GM23248 (cell line): ENCODE measurements at regions not wholly inside any gene's neighbourhood (a gene's known extent, or its start where the extent isn't known, plus 50 kb on each side); places are given as distances from the start of the nearest gene placed in this dataset.

Experiments used
- DNase-seq: peaks from one replicate; pipeline ENCODE4 v3.0.0-alpha.2; 2015
- H2AFZ ChIP-seq: fragments of 200-600 bp; sonication (generic); 2 replicates; pipeline ENCODE4 v1.6.1; 2016; ENCODE audit warnings: antibody characterized with exemption
- H3F3A ChIP-seq: fragments of 200-600 bp; sonication (generic); 2 replicates; pipeline ENCODE4 v1.6.1; 2016; ENCODE audit warnings: mild to moderate bottlenecking, antibody characterized with exemption, mixed run types; ENCODE audit not compliant: insufficient read depth
- H3K27ac ChIP-seq: fragments of 200-600 bp; sonication (generic); 2 replicates; pipeline ENCODE4 v1.5.1; 2016; ENCODE audit warnings: mild to moderate bottlenecking
- H3K27me3 ChIP-seq: fragments of 200-600 bp; sonication (generic); replicated peaks from 2 replicates; pipeline ENCODE4 v1.6.1; 2016; ENCODE audit warnings: mild to moderate bottlenecking; ENCODE audit not compliant: insufficient read depth
- H3K36me3 ChIP-seq: fragments of 200-600 bp; sonication (generic); 2 replicates; pipeline ENCODE4 v1.6.1; 2016; ENCODE audit warnings: low read depth, mild to moderate bottlenecking
- H3K4me1 ChIP-seq: fragments of 200-600 bp; sonication (generic); 2 replicates; pipeline ENCODE4 v1.6.1; 2016; ENCODE audit warnings: mild to moderate bottlenecking; ENCODE audit not compliant: insufficient read depth
- H3K4me2 ChIP-seq: fragments of 200-600 bp; sonication (generic); one replicate; pipeline ENCODE4 v1.6.1; 2016; ENCODE audit warnings: mild to moderate bottlenecking; ENCODE audit not compliant: unreplicated experiment
- H3K4me3 ChIP-seq: fragments of 200-600 bp; sonication (generic); 2 replicates; pipeline ENCODE4 v1.5.1; 2016; ENCODE audit warnings: mild to moderate bottlenecking
- H3K79me2 ChIP-seq: fragments of 200-600 bp; sonication (generic); 2 replicates; pipeline ENCODE4 v1.6.1; 2016; ENCODE audit warnings: mild to moderate bottlenecking; ENCODE audit not compliant: insufficient read depth
- H3K9ac ChIP-seq: fragments of 200-600 bp; sonication (generic); 2 replicates; pipeline ENCODE4 v1.6.1; 2016; ENCODE audit warnings: mild to moderate bottlenecking
- H3K9me2 ChIP-seq: fragments of 200-600 bp; sonication (generic); 2 replicates; pipeline ENCODE4 v1.6.1; 2016; ENCODE audit warnings: mixed run types, mild to moderate bottlenecking, moderate library complexity; ENCODE audit not compliant: insufficient read depth
- H3K9me3 ChIP-seq: fragments of 200-600 bp; sonication (generic); one replicate; pipeline ENCODE4 v1.6.1; 2017; ENCODE audit warnings: low read depth
- H4K20me1 ChIP-seq: fragments of 200-600 bp; sonication (generic); 2 replicates; pipeline ENCODE4 v1.6.0; 2016; ENCODE audit not compliant: insufficient read depth
- EZH2 ChIP-seq: fragments of 200-600 bp; sonication (generic); IDR thresholded peaks from 2 replicates; pipeline ENCODE4 v1.6.1; 2018; ENCODE audit warnings: antibody characterized with exemption, mild to moderate bottlenecking; ENCODE audit not compliant: insufficient read depth, poor library complexity, severe bottlenecking
- EZH2phosphoT487 ChIP-seq: fragments of 200-600 bp; sonication (generic); IDR thresholded peaks from 2 replicates; pipeline ENCODE4 v1.6.1; 2018; ENCODE audit warnings: antibody characterized with exemption, moderate library complexity, mild to moderate bottlenecking, low read depth; ENCODE audit not compliant: insufficient read depth
- WGBS, 2 experiments: methylation state at CpG; one replicate each; pipeline ENCODE4 v1.1.6; 2015 to 2017; ENCODE audit warnings: low lambda C conversion rate in 2 of 2, low coverage in 1 of 2; ENCODE audit errors: missing lambda C conversion rate in 2 of 2; 5-methylcytosine and 5-hydroxymethylcytosine counted together
- in situ Hi-C: fragments of 300-500 bp; cut with MboI; formaldehyde crosslinking; loops from 2 replicates; pipeline ENCODE4 v1.15.0; 2020

DNA sequence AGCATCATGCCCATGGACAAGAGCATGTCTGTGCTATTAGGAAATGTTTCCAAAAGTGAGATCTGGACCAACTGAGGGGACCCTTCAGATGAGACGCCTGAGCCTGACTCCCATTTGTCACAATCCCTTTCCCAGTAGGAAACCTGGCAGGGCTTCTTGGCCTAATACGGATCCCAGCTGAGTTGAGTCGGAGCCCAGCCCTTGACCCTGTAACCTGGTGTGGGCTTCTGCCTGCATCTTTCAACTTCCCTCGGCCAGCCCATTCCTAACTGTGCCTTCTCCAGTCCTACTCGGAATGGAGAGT, 148.3 kb downstream of the IRX2 start:
- H3K27ac ChIP-seq: no peak overlapping the region
- H4K20me1 ChIP-seq: no peaks in the 10 kb centered on the region
- no peaks in the 10 kb centered on the region for H3K9me2 ChIP-seq
- no peak overlapping the region for H3K4me2 ChIP-seq
- no peaks in the 10 kb centered on the region for H3K79me2 ChIP-seq
- no peaks in the 10 kb centered on the region for H3K36me3 ChIP-seq
- DNase-seq: no peak
- H3K27me3 ChIP-seq: no peaks in the 10 kb centered on the region
- H3K4me3 ChIP-seq: no peak overlapping the region
- no peak overlapping the region for H2AFZ ChIP-seq
- no peaks in the 10 kb centered on the region for H3F3A ChIP-seq
- 28 to 35% methylated on average over 5 of the region's 5 CpGs for WGBS, 2 experiments
- H3K4me1 ChIP-seq: no peaks in the 10 kb centered on the region
- in situ Hi-C loops: no loop called here
- H3K9ac ChIP-seq: no peak overlapping the region
- no peaks in the 10 kb centered on the region for H3K9me3 ChIP-seq
- TF ChIP-seq EZH2phosphoT487: no peak
- no peak for TF ChIP-seq EZH2

DNA sequence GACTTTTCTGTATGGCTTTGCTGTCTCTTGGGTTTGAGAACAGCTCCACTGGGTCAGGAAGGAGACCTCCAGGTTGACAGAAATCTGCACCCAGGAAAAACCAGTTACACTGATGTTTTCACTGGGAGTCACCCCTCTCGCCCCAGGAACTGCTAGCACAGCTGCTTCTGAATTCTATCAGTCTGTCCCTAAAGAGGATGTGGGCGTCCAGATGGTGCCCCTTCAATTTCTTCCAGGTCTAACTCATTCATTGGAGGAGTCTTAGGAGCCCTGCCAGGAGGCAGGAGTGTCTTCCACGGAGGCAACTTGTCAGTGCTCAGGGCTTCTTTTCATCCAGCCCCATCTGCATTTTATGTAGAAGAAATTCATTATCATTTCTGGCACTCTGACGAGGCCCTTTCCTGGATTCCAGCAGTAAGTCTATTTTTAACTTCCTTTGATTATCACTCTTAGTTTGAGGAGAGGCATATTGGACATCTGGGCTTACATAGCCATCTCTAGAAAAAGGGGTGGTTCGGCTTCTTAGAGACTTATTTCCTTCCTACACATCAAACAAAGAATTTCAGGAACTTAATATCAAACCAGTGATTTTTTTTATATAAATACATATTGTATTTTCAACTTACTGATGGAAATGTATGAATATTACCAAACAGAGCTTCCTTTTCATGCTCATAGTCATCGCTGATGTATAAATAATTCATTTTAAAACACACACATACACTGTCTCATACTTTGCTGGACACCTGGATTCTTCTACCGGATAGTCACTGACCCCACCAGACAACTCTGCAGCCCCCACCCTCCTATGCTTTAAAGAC, 148.8 kb downstream of the IRX2 start:
- DNase-seq: no peak
- H2AFZ ChIP-seq: no peak overlapping the region
- in situ Hi-C loops: no loop called here
- no peak overlapping the region for H3K4me3 ChIP-seq
- no peaks in the 10 kb centered on the region for H3K27me3 ChIP-seq
- H3K79me2 ChIP-seq: no peaks in the 10 kb centered on the region
- H3K36me3 ChIP-seq: no peaks in the 10 kb centered on the region
- TF ChIP-seq EZH2phosphoT487: no peak
- 9 to 11% methylated on average over 7 of the region's 7 CpGs for WGBS, 2 experiments
- no peaks in the 10 kb centered on the region for H3K9me2 ChIP-seq
- no peaks in the 10 kb centered on the region for H4K20me1 ChIP-seq
- no peaks in the 10 kb centered on the region for H3K4me1 ChIP-seq
- H3K9ac ChIP-seq: no peak overlapping the region
- no peaks in the 10 kb centered on the region for H3K9me3 ChIP-seq
- no peak overlapping the region for H3K27ac ChIP-seq
- no peak overlapping the region for H3K4me2 ChIP-seq
- no peaks in the 10 kb centered on the region for H3F3A ChIP-seq

DNA sequence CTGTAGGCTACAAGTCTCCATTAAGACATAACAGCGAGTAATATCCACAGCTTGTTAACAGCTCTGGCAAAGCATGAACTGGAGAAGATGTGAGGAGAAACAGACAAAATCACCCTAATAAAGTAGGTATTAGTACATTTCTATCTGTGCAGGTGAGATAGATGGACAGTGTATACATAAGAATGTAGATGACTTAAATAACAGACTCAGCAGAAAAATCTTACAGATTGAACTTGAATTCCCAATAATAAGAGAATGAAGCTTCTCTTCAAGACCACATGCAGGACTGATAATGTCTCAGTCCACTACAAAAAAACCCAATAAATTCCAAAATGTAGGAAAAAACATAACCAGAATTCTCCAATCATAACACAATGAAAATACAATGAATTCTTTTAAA, 153.0 kb downstream of the IRX2 start:
- H3F3A ChIP-seq: no peaks in the 10 kb centered on the region
- H4K20me1 ChIP-seq: no peaks in the 10 kb centered on the region
- H3K27me3 ChIP-seq: no peaks in the 10 kb centered on the region
- in situ Hi-C loops: no loop called here
- no peaks in the 10 kb centered on the region for H3K9me3 ChIP-seq
- H3K4me3 ChIP-seq: no peak overlapping the region
- H3K9ac ChIP-seq: no peak overlapping the region
- DNase-seq: no peak
- H3K9me2 ChIP-seq: no peaks in the 10 kb centered on the region
- no peak overlapping the region for H3K4me2 ChIP-seq
- no peak overlapping the region for H3K27ac ChIP-seq
- no peak for TF ChIP-seq EZH2phosphoT487
- no peak for TF ChIP-seq EZH2
- H3K36me3 ChIP-seq: no peaks in the 10 kb centered on the region
- H3K4me1 ChIP-seq: no peaks in the 10 kb centered on the region
- 39 to 48% methylated on average over 1 of the region's 1 CpG for WGBS, 2 experiments
- no peak overlapping the region for H2AFZ ChIP-seq
- H3K79me2 ChIP-seq: no peaks in the 10 kb centered on the region

DNA sequence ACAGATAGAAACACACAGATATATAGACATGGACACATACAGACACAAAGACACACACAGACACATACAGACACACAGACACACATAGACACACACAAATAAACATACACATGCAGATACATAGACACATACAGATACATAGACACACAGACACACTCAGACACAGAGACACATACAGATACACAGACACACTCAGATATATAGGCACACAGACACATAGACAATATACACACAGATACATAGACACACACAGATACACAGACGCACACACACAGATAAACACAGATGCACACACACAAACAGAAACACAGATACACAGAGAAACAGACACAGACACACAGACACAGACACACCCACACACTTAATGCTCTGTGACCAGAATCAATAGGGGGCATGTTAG, 156.8 kb downstream of the IRX2 start:
- in situ Hi-C loops: no loop called here
- Histone ChIP-seq H3K4me2 (no peak overlapping the region), H2AFZ (no peak overlapping the region), H3F3A (no peaks in the 10 kb centered on the region), H3K9me2 (no peaks in the 10 kb centered on the region), H4K20me1 (no peaks in the 10 kb centered on the region), H3K79me2 (no peaks in the 10 kb centered on the region), H3K36me3 (no peaks in the 10 kb centered on the region), H3K27me3 (no peaks in the 10 kb centered on the region), H3K27ac (no peak overlapping the region), H3K9ac (no peak overlapping the region), H3K9me3 (no peaks in the 10 kb centered on the region), H3K4me1 (no peaks in the 10 kb centered on the region), H3K4me3 (no peak overlapping the region)
- WGBS, 2 experiments: 67% methylated on average over 1 of the region's 1 CpG
- no peak for DNase-seq
- no peak for TF ChIP-seq EZH2
- TF ChIP-seq EZH2phosphoT487: no peak

DNA sequence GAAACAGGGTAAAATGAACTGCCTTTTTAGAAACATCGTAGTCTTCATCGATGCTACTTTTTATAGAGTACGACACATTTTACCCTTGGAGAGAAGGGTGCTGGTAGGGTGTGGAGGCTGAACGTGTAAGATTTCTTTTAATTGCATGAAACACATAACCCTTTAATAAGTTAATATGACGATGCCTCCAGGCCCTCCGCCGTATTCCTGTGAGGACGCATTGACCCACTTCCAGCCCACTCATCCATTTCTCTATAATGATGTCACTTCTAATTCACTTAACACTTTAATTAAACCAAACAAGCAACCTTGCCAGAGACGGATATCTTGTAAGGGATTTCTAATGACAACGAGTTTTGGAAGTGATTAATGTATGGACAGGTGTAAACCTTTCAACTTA, 158.7 kb downstream of the IRX2 start:
- H3K9ac ChIP-seq: no peak overlapping the region
- no peaks in the 10 kb centered on the region for H3K4me1 ChIP-seq
- H3K4me3 ChIP-seq: no peak overlapping the region
- no peak for TF ChIP-seq EZH2
- TF ChIP-seq EZH2phosphoT487: no peak
- no peak overlapping the region for H3K4me2 ChIP-seq
- no peak overlapping the region for H2AFZ ChIP-seq
- H3K36me3 ChIP-seq: no peaks in the 10 kb centered on the region
- no peaks in the 10 kb centered on the region for H3K27me3 ChIP-seq
- no peaks in the 10 kb centered on the region for H3K79me2 ChIP-seq
- WGBS, 2 experiments: 50 to 58% methylated on average over 10 of the region's 10 CpGs
- H3K9me2 ChIP-seq: no peaks in the 10 kb centered on the region
- in situ Hi-C loops: no loop called here
- no peaks in the 10 kb centered on the region for H3K9me3 ChIP-seq
- no peaks in the 10 kb centered on the region for H3F3A ChIP-seq
- no peaks in the 10 kb centered on the region for H4K20me1 ChIP-seq
- DNase-seq: no peak
- H3K27ac ChIP-seq: no peak overlapping the region
